Epidermal melanocyte (primary cell): ENCODE measurements at regions not wholly inside any gene's neighbourhood (a gene's known extent, or its start where the extent isn't known, plus 50 kb on each side); places are given as distances from the start of the nearest gene placed in this dataset.

Experiments
- DNase-seq: peaks from one replicate; pipeline ENCODE4 v3.0.0; 2011; ENCODE audit warnings: low spot score; ENCODE audit not compliant: insufficient read length

DNA sequence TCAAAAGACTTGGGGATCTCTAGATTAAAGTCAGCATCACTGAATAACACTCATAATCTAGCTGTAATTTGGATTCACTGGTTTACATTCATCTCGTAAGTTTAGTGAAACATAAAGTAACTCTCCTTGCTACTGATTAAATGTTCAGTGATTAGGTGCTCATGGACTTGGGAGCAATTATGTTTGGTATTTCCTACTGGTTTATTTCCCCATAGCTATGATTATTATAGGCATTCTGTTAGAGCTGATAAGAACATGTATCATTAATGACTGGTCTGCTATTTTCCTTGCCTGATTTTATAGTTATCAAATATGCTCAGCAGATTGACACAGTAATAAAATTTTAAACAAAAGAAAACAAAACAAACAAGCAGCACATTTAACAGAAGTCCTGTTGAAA lies 334.7 kb upstream of the SLC8A1 start:
- no peak for DNase-seq

- no peak for DNase-seq
Measured at GRCh38 chr2:40797120-40797519, 345.2 kb upstream of the SLC8A1 start.

DNA sequence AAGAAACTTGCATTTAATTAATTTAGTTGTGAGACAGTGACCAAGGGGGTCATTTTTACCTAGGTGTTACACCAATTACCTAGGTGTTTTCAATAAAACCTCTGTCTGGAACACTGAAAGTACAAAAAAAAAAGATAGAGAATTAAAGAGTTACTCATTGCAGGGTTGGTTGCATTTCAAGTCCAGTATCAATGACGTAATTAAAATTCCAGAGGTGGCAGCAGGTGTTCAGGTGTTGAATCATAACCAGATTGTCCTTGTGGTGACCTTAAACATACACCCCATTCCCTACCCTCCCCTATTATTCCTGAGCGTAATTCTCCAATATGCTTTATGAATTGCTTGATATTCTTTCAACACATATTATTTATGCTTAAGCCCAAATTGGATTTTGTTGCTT lies 352.0 kb upstream of the SLC8A1 start:
- DNase-seq: no peak

- DNase-seq: no peak
Measured at GRCh38 chr2:40809156-40809555, 357.3 kb upstream of the SLC8A1 start.

- DNase-seq: no peak
Measured at GRCh38 chr2:40814616-40815015, 362.7 kb upstream of the SLC8A1 start.

DNA sequence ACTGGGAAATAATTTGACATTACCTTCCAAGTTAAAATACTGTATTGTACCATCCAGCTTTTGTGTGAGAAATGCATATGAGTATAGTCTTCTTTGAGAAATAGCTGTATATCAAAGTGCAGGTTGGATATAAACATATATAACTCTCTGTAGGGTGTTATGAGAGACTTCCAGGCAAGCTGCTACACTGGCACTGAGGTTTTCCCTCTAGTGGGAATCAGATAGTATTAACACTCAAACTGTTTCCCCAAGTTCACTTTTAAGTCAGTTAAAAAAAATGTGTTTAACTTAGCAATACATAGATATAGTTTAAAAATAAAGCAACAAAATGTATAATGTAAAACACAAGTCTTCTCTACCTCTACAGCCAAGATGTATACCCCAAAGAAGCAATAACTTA lies 368.4 kb upstream of the SLC8A1 start:
- no peak for DNase-seq

DNA sequence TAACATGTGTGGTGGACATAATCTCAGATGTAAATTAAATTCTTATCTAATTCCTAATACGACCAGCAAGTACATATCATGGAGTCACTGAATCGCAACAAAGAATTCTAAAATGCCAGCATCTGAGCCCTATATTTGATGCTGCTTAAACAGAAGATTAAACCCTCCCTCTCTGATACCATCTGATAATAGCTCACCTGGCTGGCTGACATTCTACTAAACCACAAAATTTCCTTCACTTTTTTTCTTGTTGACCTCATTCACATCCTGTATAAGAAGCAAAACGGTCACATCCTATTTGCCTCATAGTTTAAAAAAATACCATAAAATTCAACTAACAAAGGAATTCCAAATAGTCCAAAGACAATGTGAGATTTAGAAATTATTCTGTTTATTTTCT lies 371.6 kb upstream of the SLC8A1 start:
- no peak for DNase-seq

- no peak for DNase-seq
Measured at GRCh38 chr2:40824278-40824677, 372.4 kb upstream of the SLC8A1 start.

- DNase-seq: no peak
Measured at GRCh38 chr2:40827392-40827791, 375.5 kb upstream of the SLC8A1 start.

DNA sequence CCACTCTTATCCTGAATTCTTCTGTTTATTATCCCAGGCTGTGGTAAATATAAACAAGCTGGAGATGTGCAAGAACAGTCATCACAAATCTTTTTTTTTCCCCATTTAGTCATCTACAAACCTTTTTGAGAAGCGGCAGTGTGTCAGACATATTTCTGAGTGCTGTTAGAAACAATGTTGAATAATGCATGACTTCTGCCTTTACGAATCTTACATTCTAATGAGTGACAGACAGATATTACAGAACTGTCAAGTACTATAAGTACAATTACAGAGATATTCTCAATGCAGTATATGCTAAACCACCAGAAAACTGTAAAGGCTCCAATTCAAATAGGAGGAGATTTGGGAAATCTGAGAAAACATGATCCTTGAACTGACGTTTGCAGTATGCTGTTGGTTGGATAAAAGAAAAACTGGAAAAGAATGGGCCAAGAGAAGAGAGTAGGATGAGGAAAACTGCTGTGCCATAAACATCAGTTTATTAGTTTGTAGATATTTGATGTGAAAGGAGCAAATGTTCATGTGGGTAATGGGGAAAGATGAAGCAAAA lies 379.5 kb upstream of the SLC8A1 start:
- no peak for DNase-seq

DNA sequence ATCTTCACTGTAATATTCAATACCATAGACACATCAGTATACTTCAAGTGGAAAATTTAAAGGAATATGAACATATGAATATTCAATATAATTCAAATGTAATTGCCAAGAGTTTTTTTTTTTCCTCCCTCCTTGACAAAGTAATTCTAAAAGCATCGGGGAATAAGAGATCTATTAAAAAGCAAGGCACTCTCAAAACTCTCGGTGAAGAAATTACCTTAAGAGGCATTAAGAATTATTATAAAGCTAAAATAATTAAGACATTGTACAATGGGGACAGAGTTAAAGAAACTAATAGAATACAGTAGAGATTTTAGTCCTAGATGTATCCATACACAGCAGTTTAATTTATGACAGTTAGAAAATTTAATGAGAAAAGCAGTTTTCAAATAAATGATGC lies 390.0 kb upstream of the SLC8A1 start:
- DNase-seq: no peak

- no peak for DNase-seq
Measured at GRCh38 chr2:40844353-40845277, 392.7 kb upstream of the SLC8A1 start.

DNA sequence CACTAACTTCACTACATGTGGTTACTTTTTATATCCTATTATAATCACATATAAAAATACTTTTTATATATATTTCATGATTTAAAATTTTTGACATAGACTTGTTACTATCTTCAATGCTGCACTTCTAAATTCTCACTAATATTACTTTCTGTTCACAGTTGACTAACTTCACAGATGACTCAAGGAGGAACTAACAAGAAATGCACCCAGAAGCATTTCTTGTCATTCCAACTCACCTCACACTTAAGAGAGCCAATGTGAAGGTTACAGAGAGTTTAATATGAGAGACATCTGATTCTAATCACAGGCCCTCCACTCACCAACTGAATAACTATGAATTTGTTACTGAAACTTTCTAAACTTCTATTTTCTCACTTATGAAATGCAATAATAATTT lies 399.8 kb upstream of the SLC8A1 start:
- no peak for DNase-seq

GRCh38 chr2:40859617-40860016 lies 407.7 kb upstream of the SLC8A1 start:
- DNase-seq: no peak

DNA sequence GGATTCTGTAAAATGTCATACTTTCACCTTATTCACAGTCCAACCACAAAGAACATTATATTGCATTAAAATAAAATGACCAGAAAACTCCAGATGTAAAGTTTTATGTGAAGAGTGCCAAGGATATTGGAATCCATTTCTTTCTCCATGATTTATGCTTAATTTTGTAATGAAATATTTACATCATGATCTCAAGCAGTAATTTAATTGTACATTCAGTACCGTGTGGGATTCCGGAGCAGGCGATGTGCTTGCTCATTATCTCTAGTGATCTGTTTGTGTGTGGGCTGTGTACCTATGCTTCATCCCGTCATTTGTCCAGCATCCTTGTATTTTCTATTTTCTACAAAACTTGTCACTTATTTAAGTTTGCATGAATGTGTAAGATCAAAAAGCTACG lies 415.9 kb upstream of the SLC8A1 start:
- DNase-seq: no peak

GRCh38 chr2:40872580-40872979 lies 420.7 kb upstream of the SLC8A1 start:
- DNase-seq: no peak

- no peak for DNase-seq
Measured at GRCh38 chr2:40874380-40874779, 422.5 kb upstream of the SLC8A1 start.

DNA sequence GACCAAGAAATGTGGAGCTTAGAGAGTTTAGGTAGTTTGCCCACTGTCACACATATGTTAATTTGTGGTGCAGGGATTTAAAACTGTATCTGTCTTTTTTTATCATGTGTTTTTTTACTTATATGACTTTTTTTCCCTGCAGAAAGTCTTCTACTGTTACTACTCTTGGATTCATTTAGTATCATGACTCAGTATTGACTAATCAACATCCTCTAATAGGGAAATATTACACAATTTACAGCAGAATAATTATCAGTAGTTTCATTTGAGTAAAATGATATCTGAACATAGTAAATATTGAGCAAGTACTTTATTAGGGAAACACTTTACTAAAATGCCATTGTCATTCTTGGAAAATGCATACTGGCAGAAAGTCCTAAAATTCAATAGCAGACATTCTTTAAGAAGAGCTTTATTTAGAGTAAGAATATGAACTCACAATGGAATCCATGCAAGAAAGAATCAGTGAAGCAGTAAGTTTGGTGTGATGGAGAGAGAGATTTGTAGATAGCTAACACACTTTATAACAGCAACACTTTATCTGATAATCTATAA lies 425.9 kb upstream of the SLC8A1 start:
- DNase-seq: no peak

DNA sequence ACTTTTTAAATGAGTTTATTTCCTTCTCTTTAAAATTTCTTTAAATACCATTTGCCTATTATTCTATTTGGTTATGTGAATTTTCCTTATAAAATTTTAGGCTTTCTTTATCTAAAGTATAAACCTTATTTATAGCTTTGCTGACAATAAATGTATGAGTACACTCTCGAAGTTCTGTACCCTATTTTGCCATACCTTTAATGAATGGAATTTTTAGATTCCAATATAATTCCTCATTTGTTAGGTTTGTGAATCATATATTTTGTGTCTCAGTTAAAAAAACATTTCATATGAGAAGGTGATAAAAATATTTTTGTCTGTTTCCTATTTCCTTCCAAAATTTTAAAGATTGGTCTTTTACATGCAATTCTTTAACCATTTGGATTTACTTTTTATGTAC lies 427.4 kb upstream of the SLC8A1 start:
- DNase-seq: no peak

DNA sequence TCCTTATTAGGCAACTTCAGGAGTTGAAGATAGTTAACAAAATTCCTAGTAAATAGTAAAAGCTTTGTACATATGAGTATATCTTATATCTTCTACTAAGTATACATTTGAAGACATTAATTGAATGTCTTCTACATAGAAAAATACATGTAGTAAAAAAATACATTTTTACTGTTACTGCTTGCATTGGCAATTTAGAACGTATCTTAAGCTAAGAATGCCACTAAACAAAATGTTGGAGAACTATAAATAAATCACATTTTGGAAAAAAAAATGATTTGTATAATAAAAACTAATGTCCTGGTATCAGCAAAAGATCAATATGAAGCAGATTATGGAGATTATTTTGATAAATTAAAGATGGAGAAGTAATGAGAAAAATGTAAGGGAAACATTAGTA lies 434.2 kb upstream of the SLC8A1 start:
- DNase-seq: no peak

DNA sequence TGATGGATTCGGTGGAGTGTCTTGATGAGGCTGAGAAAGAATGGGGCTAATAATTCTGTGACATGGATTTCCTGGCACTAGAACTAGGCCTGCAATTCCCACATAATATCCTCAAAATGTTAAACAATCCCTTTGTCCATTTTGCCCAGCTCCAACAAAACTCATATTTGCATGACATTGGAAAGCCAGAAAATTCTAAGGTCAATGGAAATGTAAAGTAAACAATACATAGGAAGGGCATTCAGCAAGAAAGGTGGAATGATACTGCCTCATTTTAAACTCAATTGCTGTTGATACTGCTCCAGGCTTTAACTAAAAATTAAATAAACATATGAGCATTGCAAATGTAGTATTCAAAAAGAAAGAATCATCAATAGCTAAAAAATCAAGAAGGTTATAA lies 434.8 kb upstream of the SLC8A1 start:
- no peak for DNase-seq

- no peak for DNase-seq
Measured at GRCh38 chr2:40896358-40896757, 444.5 kb upstream of the SLC8A1 start.

- no peak for DNase-seq
Measured at GRCh38 chr2:40914666-40915065, 462.8 kb upstream of the SLC8A1 start.
